OCI-LY7 (cell line): ENCODE measurements at regions not wholly inside any gene's neighbourhood (a gene's known extent, or its start where the extent isn't known, plus 50 kb on each side); places are given as distances from the start of the nearest gene placed in this dataset.

ENCODE experiments used
- BruUV-seq: library from RNA; stranded (reverse); fragments of 400-500 nt; replicated peaks from 2 replicates; lab custom pipeline; 2021; lab: Mats Ljungman, UMichigan
- CTCF ChIA-PET: fragments of 300-600 bp; sonication (Branson Sonifier 250); formaldehyde crosslinking; loops from one replicate; lab custom pipeline; 2022; ENCODE audit warnings: antibody characterized with exemption; ENCODE audit not compliant: unreplicated experiment; lab: Charles Lee
- POLR2A ChIA-PET: fragments of 300-600 bp; sonication (Branson Sonifier 250); formaldehyde crosslinking; loops from one replicate; lab custom pipeline; 2022; ENCODE audit warnings: antibody characterized with exemption; lab: Charles Lee
- DNase-seq: peaks from one replicate; pipeline ENCODE4 v3.0.0-alpha.2; 2015; ENCODE audit warnings: low spot score
- H2AFZ ChIP-seq: fragments of 200-600 bp; sonication (generic), shearing (Covaris generic); 2 replicates; pipeline ENCODE4 v1.6.1; 2014; ENCODE audit warnings: mild to moderate bottlenecking, antibody characterized with exemption, low read length, moderate library complexity
- H3K27ac ChIP-seq: fragments of 200-600 bp; sonication (generic); 2 replicates; pipeline ENCODE4 v1.5.1; 2014; ENCODE audit warnings: mixed run types, low read depth, mild to moderate bottlenecking, moderate library complexity, low read length, inconsistent platforms; ENCODE audit not compliant: poor library complexity, severe bottlenecking
- H3K36me3 ChIP-seq: fragments of 200-600 bp; sonication (generic); 2 replicates; pipeline ENCODE4 v1.6.1; 2014; ENCODE audit warnings: mild to moderate bottlenecking, antibody characterized with exemption, low read length, moderate library complexity, mixed read lengths; ENCODE audit not compliant: insufficient read depth
- H3K4me1 ChIP-seq: fragments of 200-600 bp; sonication (generic); 2 replicates; pipeline ENCODE4 v1.5.1; 2014; ENCODE audit warnings: mild to moderate bottlenecking, low read length; ENCODE audit not compliant: insufficient read depth, poor library complexity, severe bottlenecking
- H3K4me2 ChIP-seq: fragments of 200-600 bp; sonication (generic); 2 replicates; pipeline ENCODE4 v1.6.1; 2014; ENCODE audit warnings: mild to moderate bottlenecking, low read length
- H3K4me3 ChIP-seq: fragments of 200-600 bp; sonication (generic); 2 replicates; pipeline ENCODE4 v1.5.1; 2014; ENCODE audit warnings: mild to moderate bottlenecking, low read depth, low read length; ENCODE audit not compliant: poor library complexity, severe bottlenecking
- H3K79me2 ChIP-seq: fragments of 200-600 bp; sonication (generic); 2 replicates; pipeline ENCODE4 v1.6.1; 2016; ENCODE audit warnings: low read depth, mild to moderate bottlenecking, low read length, moderate library complexity, mixed read lengths; ENCODE audit not compliant: insufficient read depth
- H3K9me2 ChIP-seq: fragments of 200-600 bp; sonication (generic); 2 replicates; pipeline ENCODE4 v1.6.1; 2016; ENCODE audit warnings: mild to moderate bottlenecking, low read length, mixed read lengths; ENCODE audit not compliant: insufficient read depth
- H3K9me3 ChIP-seq: fragments of 200-600 bp; sonication (generic); 2 replicates; pipeline ENCODE4 v1.6.1; 2014; ENCODE audit warnings: mild to moderate bottlenecking, mixed run types, low read length, mixed read lengths
- H4K20me1 ChIP-seq: fragments of 200-600 bp; sonication (generic); 2 replicates; pipeline ENCODE4 v1.6.1; 2014; ENCODE audit warnings: mild to moderate bottlenecking, antibody characterized with exemption, low read length, moderate library complexity, mixed read lengths; ENCODE audit not compliant: insufficient read depth
- CTCF ChIP-seq: fragments of 200-600 bp; sonication (generic); conservative IDR thresholded peaks from 2 replicates; pipeline ENCODE4 v1.5.1; 2014; ENCODE audit warnings: mild to moderate bottlenecking, antibody characterized with exemption, low read length, moderate library complexity, mixed read lengths
- EZH2phosphoT487 ChIP-seq: fragments of 200-600 bp; sonication (generic); IDR thresholded peaks from 2 replicates; pipeline ENCODE4 v1.6.1; 2018; ENCODE audit warnings: low read depth, borderline replicate concordance, mild to moderate bottlenecking, mixed run types, antibody characterized with exemption, low read length, moderate library complexity, mixed read lengths
- intact Hi-C: fragments of 100-400 bp; cut with micrococcal nuclease; formaldehyde crosslinking; loops from one replicate; pipeline ENCODE4 v1.10.0; 2022; ENCODE audit not compliant: unreplicated experiment

- TF ChIP-seq EZH2phosphoT487 (no peak), CTCF (no peak)
- Histone ChIP-seq H2AFZ (no peak overlapping the region), H3K9me2 (no peaks in the 10 kb centered on the region), H3K4me1 (no peaks in the 10 kb centered on the region), H3K4me3 (no peak overlapping the region), H3K9me3 (no peaks in the 10 kb centered on the region), H3K27ac (no peak overlapping the region), H3K4me2 (no peak overlapping the region), H4K20me1 (no peaks in the 10 kb centered on the region), H3K79me2 (no peaks in the 10 kb centered on the region), H3K36me3 (no peaks in the 10 kb centered on the region)
- ChIA-PET CTCF (no interaction called here), POLR2A (no interaction called here)
- DNase-seq, result no peak
- intact Hi-C loops, result no loop called here
- BruUV-seq, result no TSS peak
These were observed 567.4 kb downstream of the KCNA4 start for GRCh38 chr11:29449281-29450074.

- Histone ChIP-seq H4K20me1 (no peaks in the 10 kb centered on the region), H3K4me3 (no peak overlapping the region), H3K9me3 (no peaks in the 10 kb centered on the region), H2AFZ (no peak overlapping the region), H3K27ac (no peak overlapping the region), H3K4me1 (no peaks in the 10 kb centered on the region), H3K4me2 (no peak overlapping the region), H3K36me3 (no peaks in the 10 kb centered on the region), H3K9me2 (no peaks in the 10 kb centered on the region), H3K79me2 (no peaks in the 10 kb centered on the region)
- CTCF ChIA-PET, result no interaction called here
- intact Hi-C loops, result no loop called here
- TF ChIP-seq EZH2phosphoT487 (no peak), CTCF (no peak)
- DNase-seq, result peak; percentile 5
- BruUV-seq, result no TSS peak
- POLR2A ChIA-PET, result interaction anchor here (0.6 kb wide), 1 partner anchor 839 kb away, joined by 3 read pairs; no protein-coding TSS in a partner anchor
These were observed 568.5 kb downstream of the KCNA4 start for GRCh38 chr11:29448246-29448877.

GRCh38 chr11:29447821-29448220 is 569.0 kb downstream of the KCNA4 start:
- ChIA-PET CTCF (no interaction called here), POLR2A (no interaction called here)
- Histone ChIP-seq H3K4me2 (no peak overlapping the region), H2AFZ (no peak overlapping the region), H3K9me2 (no peaks in the 10 kb centered on the region), H4K20me1 (no peaks in the 10 kb centered on the region), H3K36me3 (no peaks in the 10 kb centered on the region), H3K4me1 (no peaks in the 10 kb centered on the region), H3K27ac (no peak overlapping the region), H3K9me3 (no peaks in the 10 kb centered on the region), H3K79me2 (no peaks in the 10 kb centered on the region), H3K4me3 (no peak overlapping the region)
- TF ChIP-seq CTCF, result no peak
- TF ChIP-seq EZH2phosphoT487, result no peak
- BruUV-seq, result no TSS peak
- DNase-seq, result no peak
- intact Hi-C loops, result no loop called here
